ENCODE measurements at regions not wholly inside any gene's neighbourhood (a gene's known extent, or its start where the extent isn't known, plus 50 kb on each side); places are given as distances from the start of the nearest gene placed in this dataset.

DNA sequence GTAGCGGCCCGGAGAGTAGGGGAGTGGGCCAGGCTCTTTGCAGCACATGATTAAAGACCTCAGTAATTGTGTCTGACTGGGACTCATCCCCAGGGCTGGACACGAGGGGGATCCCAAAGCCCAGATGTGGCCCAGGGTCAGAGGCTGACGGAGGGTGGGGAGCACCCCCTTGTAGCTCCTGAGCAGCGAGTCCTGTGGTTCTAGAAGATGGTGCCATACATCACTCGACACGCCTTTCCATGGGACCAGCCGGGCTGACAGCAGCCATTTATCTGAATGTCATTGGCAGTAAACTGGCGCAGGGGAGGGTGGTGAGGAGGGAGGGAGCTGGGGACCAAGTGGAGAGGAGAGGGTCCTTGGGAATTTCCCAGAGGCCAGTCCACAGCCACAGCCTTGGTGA, 65.1 kb upstream of the FAM222A start:
- no peak for DNase-seq (ENCODE audit: low spot score)

DNA sequence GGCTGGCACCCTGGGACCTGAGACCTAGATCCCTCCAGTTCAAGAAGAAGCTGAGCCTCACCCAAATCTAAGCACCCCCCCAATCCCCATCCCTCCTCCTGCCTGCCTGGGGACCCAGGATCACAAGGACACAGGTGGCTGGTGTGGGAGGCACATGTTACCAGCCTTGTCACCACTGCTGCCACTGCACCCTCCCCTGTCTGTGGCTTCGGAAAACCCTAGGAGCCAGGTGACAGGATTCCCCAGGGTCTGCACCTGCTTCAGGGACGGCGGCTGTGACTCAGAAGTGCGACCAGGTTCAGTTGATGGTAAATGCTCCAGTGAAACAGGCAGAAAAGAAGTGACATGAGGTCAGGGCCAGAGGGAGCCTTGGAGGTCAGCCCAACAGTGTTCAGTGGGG, 62.8 kb upstream of the FAM222A start:
- no peak for DNase-seq (ENCODE audit: low spot score)

DNA sequence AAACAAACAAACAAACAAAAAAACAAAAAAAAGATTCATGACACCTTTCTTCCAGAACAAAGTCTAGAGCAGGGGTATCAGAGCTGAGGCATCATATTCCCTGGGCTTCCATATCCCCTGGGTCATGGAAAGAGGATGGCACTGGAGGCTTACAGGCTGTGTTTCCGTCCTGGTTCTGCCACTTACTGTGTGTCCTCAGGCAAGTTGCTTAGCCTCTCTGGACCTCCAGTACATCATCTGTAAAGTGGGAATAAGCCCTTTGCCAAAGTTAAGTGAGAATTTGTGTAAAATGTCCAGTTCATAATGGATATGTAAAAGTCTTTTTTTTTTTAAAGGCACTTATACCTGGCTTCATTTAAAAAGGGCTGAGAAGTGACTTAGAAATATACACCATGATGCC, 62.0 kb upstream of the FAM222A start:
- no peak for DNase-seq (ENCODE audit: low spot score)

DNA sequence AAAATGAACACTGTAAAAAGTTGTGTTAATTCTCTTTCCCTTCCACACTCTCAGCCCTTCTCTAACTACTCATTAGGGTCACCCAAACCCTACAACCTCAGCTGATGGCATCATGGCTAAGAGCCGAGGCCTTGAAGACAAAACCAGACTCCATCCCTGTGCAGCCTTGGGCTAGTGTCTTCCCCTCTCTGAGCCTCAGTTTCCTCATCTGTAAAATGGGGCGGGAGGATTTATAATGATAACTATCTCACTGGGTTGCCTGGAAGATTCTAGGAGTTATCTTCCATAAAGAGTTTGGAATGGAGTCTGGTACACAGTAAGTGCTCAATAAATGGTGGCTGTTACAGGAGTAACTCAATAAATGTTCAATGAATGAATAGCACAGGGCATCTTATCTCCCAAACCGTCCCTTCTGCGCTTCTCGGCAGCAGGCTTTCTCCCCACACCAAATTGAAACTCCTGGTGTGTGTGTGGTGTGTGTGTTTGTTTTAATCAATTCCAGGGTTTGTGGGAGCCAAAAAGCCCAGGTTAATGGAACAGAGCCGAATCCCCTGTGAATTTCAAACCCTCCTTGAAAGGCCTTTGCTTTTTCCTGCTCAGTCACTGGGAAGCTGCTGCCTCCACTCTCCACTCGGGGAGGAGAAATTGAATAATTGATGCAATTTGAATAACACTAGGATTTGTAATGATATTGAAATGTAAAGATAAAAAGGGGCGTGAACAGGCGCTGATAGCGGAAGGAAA, 61.2 kb upstream of the FAM222A start:
- DNase-seq (ENCODE audit: low spot score), result no peak

DNA sequence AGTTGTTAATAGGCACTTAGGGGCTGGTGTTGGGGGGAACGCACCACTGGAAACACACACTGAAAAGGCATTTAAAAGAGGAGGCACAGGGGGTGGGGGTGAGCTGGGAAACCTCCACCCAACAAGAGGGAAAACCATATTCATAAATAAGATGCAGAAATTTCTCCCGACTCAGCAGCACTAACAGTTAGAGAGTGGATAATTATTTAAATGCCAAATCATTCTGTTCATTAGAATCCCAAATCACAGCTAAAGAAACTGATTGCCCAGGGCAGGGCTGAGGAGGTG, 60.7 kb upstream of the FAM222A start:
- no peak for DNase-seq (ENCODE audit: low spot score)

DNA sequence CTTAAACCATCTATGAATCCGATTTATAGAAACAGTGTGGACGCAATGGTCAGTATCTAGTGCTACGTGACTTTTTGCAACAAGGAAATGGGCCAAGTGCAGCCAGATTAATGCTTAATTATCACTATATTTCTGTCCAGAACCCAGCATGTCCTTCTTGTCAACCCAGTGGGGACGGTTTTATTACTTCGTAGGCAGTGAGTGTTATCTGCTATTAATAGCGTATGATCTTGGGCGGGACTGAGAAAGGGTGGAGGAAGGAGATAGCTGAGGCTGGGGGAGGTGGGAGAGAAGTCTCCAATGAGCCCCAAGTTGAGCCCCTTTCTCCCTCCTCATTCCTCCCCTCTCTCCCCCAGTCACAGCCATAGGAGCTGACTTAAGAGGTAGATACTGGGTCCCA, 59.7 kb upstream of the FAM222A start:
- DNase-seq (ENCODE audit: low spot score), result peak; percentile 13

DNA sequence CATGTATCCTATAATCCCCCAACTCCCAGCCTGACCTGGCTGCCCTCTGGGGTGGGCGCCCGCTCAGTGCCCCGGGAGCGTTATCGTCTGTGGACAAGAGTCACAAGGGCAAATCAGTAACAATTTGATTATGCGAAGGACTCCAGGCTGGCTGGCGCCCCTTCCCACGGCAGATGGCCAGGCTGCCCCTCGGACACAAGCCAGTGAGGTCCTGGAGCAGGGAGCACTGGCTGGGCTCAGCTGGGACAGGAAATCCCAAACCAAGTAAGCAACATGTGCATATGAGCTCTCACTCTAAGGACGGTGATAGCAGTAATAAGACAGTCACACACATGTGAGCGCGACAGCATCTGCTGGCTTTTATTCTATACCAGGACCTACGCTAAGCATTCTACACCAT, 59.3 kb upstream of the FAM222A start:
- no peak for DNase-seq (ENCODE audit: low spot score)

DNA sequence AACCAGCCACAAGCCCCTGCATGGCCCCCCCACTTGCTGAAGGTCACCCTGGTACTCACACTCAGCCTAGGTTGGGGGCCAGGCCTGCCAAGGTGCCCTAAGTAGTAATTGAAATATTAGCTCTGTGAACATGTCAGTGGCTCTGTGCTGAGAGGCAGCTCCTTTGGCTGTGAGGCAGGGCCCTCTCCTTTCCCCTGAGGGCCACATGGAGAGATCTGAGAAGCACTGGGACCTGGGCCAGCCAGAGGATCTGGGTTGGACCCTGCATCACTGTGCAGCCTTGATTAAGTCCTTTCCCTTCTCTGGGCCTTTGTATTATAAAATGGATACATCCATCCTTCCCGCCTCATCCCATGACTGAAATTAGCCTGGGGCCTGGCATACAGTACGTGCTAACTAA, 58.0 kb upstream of the FAM222A start:
- DNase-seq (ENCODE audit: low spot score), result no peak

DNA sequence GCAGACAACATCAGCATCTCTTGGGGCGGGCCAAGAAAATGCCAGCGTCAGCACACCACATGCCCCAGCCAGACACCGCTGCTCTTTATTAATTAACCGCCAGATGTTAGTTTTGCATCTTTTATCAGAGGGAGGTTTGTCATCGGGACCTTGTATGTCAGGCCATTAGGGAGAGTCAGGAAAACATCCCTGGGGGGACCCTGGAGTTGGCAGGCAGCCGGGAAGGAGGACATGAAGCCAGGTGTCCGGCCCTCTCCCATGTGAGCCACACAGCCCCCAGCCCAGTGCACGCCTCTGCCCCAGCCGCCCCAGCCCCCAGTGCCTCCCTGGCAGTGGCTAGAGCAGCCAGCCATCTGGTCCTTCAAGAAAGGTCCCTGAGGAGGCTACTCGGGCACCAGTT, 56.9 kb upstream of the FAM222A start:
- no peak for DNase-seq (ENCODE audit: low spot score)

DNA sequence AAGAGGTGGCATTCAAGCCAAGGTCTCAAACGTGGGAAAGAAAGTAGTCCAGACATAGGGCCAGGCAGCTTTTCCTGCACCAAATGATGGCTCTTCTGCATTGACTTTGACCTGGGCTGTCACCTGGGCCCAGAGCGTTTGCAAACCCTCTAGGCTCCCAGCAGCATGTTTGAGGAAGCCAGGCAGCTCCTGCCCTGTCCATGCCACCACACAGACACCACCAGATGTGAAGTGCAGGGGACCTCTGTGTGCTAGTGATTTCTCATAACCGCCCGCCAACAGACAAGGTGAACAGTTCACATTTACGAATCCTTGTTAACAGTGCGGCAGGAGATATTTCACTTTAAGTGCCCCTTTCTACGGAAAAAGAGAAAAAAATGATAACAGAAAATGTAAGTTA, 49.8 kb upstream of the FAM222A start:
- no peak for DNase-seq (ENCODE audit: low spot score)
